ENCODE measurements at regions not wholly inside any gene's neighbourhood (a gene's known extent, or its start where the extent isn't known, plus 50 kb on each side); places are given as distances from the start of the nearest gene placed in this dataset.

GRCh38 chr5:173456751-173457171 is 128.5 kb upstream of the STC2 start:
- H3K36me3 ChIP-seq (ENCODE audit: control insufficient read depth, insufficient read depth, low read length): no peaks in the 10 kb centered on the region
- H3K4me3 ChIP-seq (ENCODE audit: low read depth, low read length): no peak overlapping the region
- no peak for DNase-seq (ENCODE audit: low read depth)
- TF ChIP-seq CTCF (IDR thresholded peaks at IDR 0.05; ENCODE audit: insufficient read depth, low read depth, low read length): no peak
- H3K27me3 ChIP-seq (ENCODE audit: control insufficient read depth, insufficient read depth, low read length): no peaks in the 10 kb centered on the region
- CTCF ChIA-PET: interaction anchor here (1.2 to 1.5 kb wide), 2 partner anchors 17 to 19 kb away, joined by 3 to 4 read pairs; no protein-coding TSS in a partner anchor
- POLR2A ChIA-PET: no interaction called here

- H3K27me3 ChIP-seq (ENCODE audit: control insufficient read depth, insufficient read depth, low read length): no peaks in the 10 kb centered on the region
- no peaks in the 10 kb centered on the region for H3K36me3 ChIP-seq (ENCODE audit: control insufficient read depth, insufficient read depth, low read length)
- POLR2A ChIA-PET: no interaction called here
- DNase-seq (ENCODE audit: low read depth): no peak
- CTCF ChIA-PET: interaction anchor here (1.5 to 1.6 kb wide), 2 partner anchors 16 to 19 kb away, joined by 4 to 5 read pairs; no protein-coding TSS in a partner anchor
- H3K4me3 ChIP-seq (ENCODE audit: low read depth, low read length): no peak overlapping the region
- no peak for TF ChIP-seq CTCF (IDR thresholded peaks at IDR 0.05; ENCODE audit: insufficient read depth, low read depth, low read length)
Measured at GRCh38 chr5:173456181-173456580, 128.0 kb upstream of the STC2 start.

DNA sequence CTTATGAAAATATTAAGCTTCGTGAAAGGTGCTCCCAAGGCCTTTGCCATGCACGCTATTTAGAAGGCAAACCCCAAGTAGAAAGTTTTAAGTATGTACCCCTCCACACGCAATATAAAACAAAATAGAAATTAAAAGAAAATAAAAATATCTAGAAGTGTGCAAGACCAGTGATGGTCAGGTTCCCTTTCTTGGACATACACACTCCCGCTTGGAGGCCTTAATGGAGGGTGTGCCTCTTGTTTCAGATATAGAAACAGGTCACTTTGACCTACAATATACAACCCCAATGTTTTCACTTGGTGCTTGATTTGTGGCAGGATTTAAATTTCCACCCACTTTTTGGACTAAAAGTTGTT is 127.4 kb upstream of the STC2 start:
- no peak for TF ChIP-seq CTCF (IDR thresholded peaks at IDR 0.05; ENCODE audit: insufficient read depth, low read depth, low read length)
- no peaks in the 10 kb centered on the region for H3K36me3 ChIP-seq (ENCODE audit: control insufficient read depth, insufficient read depth, low read length)
- no peak overlapping the region for H3K4me3 ChIP-seq (ENCODE audit: low read depth, low read length)
- CTCF ChIA-PET: interaction anchor here (0.9 to 1.6 kb wide), 2 partner anchors 17 to 119 kb away, joined by 3 to 5 read pairs; no protein-coding TSS in a partner anchor
- DNase-seq (ENCODE audit: low read depth): no peak
- H3K27me3 ChIP-seq (ENCODE audit: control insufficient read depth, insufficient read depth, low read length): no peaks in the 10 kb centered on the region
- POLR2A ChIA-PET: interaction anchor here (1.1 to 1.5 kb wide), 3 partner anchors 17 to 127 kb away, joined by 4 to 9 read pairs (median 5); partner anchors contain the start of gene STC2

- Histone ChIP-seq H3K36me3 (ENCODE audit: control insufficient read depth, insufficient read depth, low read length) (no peaks in the 10 kb centered on the region), H3K27me3 (ENCODE audit: control insufficient read depth, insufficient read depth, low read length) (no peaks in the 10 kb centered on the region), H3K4me3 (ENCODE audit: low read depth, low read length) (no peak overlapping the region)
- no peak for TF ChIP-seq CTCF (IDR thresholded peaks at IDR 0.05; ENCODE audit: insufficient read depth, low read depth, low read length)
- ChIA-PET CTCF (interaction anchor here (0.9 to 1.6 kb wide), 2 partner anchors 17 to 119 kb away, joined by 3 to 5 read pairs; no protein-coding TSS in a partner anchor), POLR2A (interaction anchor here (0.5 to 1.5 kb wide), 4 partner anchors 18 to 127 kb away, joined by 3 to 9 read pairs (median 4); partner anchors contain the start of gene STC2)
- DNase-seq (ENCODE audit: low read depth): peak; percentile 99
Measured at GRCh38 chr5:173454736-173455598, 126.8 kb upstream of the STC2 start.

DNA sequence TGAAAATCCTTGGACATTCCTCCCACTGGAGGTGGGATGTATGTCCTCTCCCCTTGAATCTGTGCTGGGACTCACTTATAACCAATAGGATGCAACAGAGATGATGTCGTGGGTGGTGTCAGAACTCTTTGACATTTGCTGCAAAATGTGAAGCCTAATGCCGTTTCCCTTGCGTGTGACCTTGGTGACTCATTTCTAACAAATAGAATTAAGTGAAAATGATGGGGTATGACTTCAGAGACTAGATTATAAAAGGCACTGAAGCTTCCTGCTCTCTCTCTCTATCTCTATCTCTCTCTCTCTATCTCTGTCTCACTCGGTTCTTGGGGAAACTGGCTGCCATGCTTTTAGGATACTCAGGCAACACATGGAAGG is 126.1 kb upstream of the STC2 start:
- no peak for DNase-seq (ENCODE audit: low read depth)
- CTCF ChIA-PET: no interaction called here

More for the DNA sequence above, 126.1 kb upstream of the STC2 start:
- POLR2A ChIA-PET: interaction anchor here (1.5 kb wide), 1 partner anchor 21 kb away, joined by 9 read pairs; no protein-coding TSS in a partner anchor
- H3K36me3 ChIP-seq (ENCODE audit: control insufficient read depth, insufficient read depth, low read length): no peaks in the 10 kb centered on the region
- H3K27me3 ChIP-seq (ENCODE audit: control insufficient read depth, insufficient read depth, low read length): no peaks in the 10 kb centered on the region
- no peak for TF ChIP-seq CTCF (IDR thresholded peaks at IDR 0.05; ENCODE audit: insufficient read depth, low read depth, low read length)
- no peak overlapping the region for H3K4me3 ChIP-seq (ENCODE audit: low read depth, low read length)

All from BJ (cell line).